Liver (tissue), 2 donors: ENCODE measurements at regions not wholly inside any gene's neighbourhood (a gene's known extent, or its start where the extent isn't known, plus 50 kb on each side); places are given as distances from the start of the nearest gene placed in this dataset.

Experiments
- SP1 ChIP-seq: IDR thresholded peaks from 2 replicates; pipeline ENCODE4 v1.6.1; 2018; ENCODE audit warnings: antibody characterized with exemption, mild to moderate bottlenecking
- YY1 ChIP-seq: IDR thresholded peaks from 2 replicates; pipeline ENCODE4 v1.6.1; 2016; ENCODE audit warnings: antibody characterized with exemption, mild to moderate bottlenecking
- donor health status: healthy.

DNA sequence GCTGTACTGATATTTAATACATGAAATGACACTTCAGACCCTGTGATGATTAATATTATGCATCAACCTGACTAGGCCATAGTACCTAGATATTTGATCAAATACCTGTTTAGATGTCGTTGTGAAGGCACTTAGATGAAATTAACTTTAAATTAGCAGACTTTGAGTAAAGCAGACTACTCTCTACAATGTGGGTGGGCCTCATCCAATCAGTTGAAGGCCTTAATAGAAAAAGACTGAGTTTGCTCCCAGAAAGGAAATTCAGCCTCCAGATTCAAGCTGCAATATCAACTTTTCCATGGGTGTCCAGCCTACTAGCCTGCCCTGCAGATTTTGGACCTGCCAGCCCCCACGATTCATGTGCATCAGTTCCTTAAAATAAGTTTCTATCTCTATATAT lies 68.6 kb upstream of the TMEM168 start:
- no peak for TF ChIP-seq SP1
- TF ChIP-seq YY1 = no peak
